Mesothelial cell of epicardium (in vitro differentiated cells): ENCODE measurements at regions not wholly inside any gene's neighbourhood (a gene's known extent, or its start where the extent isn't known, plus 50 kb on each side); places are given as distances from the start of the nearest gene placed in this dataset.
A peak's percentile ranks its signal among the peaks of the same experiment; 100 is the strongest.
"Not testable (repeated sequence)": the region's sequence is repeated elsewhere in the genome, so short reads cannot be mapped to it uniquely, and the experiment has no call there.

ENCODE experiments used
- DNase-seq, 2 experiments: peaks; one replicate each; pipeline ENCODE4 v3.0.0; 2021; ENCODE audit warnings: low spot score in 2 of 2; ENCODE audit not compliant: unreplicated experiment in 2 of 2
- H3K27ac Mint-ChIP-seq: 2 replicates; pipeline ENCODE4 v1.8.0; 2021; ENCODE audit warnings: mixed read lengths
- H3K27me3 Mint-ChIP-seq: 2 replicates; pipeline ENCODE4 v1.8.0; 2021; ENCODE audit warnings: low read depth, mixed read lengths
- H3K36me3 Mint-ChIP-seq: 2 replicates; pipeline ENCODE4 v1.8.0; 2021; ENCODE audit warnings: mixed read lengths
- H3K4me1 Mint-ChIP-seq: 2 replicates; pipeline ENCODE4 v1.8.0; 2021; ENCODE audit warnings: mixed read lengths
- H3K4me3 Mint-ChIP-seq: 2 replicates; pipeline ENCODE4 v1.8.0; 2021; ENCODE audit warnings: mild to moderate bottlenecking, moderate library complexity, mixed read lengths
- H3K9me3 Mint-ChIP-seq: 2 replicates; pipeline ENCODE4 v1.8.0; 2021; ENCODE audit warnings: mixed read lengths
- CTCF ChIP-seq: fragments of 200-600 bp; sonication (generic); IDR thresholded peaks from one replicate; pipeline ENCODE4 v1.5.0; 2021; ENCODE audit warnings: antibody characterized with exemption; ENCODE audit not compliant: unreplicated experiment

DNA sequence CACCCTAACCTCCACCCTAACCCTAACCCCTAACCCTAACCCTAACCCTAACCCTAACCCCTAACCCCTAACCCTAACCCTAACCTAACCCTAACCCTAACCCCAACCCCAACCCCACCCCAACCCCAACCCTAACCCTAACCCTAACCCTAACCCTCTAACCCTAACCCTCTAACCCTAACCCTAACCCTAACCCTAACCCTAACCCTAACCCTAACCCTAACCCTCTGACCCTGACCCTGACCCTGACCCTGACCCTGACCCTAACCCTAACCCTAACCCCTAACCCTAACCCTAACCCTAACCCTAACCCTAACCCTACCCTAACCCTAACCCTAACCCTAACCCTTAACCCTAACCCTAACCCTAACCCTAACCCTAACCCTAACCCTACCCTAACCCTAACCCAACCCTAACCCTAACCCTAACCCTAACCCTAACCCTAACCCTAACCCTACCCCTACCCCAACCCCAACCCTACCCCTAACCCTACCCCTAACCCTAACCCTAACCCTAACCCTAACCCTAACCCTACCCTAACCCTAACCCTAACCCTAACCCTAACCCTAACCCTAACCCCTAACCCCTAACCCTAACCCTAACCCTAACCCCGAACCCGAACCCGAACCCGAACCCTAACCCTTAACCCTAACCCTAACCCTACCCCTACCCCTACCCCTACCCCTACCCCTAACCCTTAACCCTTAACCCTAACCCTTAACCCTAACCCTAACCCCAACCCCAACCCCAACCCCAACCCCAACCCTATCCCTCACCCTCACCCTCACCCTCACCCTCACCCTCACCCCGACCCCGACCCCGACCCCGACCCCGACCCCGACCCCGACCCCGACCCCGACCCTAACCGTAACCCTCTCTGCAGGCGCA is 186.2 kb upstream of the CHL1 start:
- H3K4me1 Mint-ChIP-seq, DNase-seq, H3K9me3 Mint-ChIP-seq, H3K4me3 Mint-ChIP-seq, H3K36me3 Mint-ChIP-seq, H3K27ac Mint-ChIP-seq: not testable (repeated sequence)
- H3K27me3 Mint-ChIP-seq, result peaks cover 11% of the 10 kb centered on the region

- Mint-ChIP-seq H3K4me3 (peak overlapping the region; percentile 66), H3K9me3 (peaks cover 6% of the 10 kb centered on the region), H3K4me1 (peaks cover 1% of the 10 kb centered on the region), H3K27ac (peak overlapping the region; percentile 94), H3K36me3 (peaks cover 5% of the 10 kb centered on the region), H3K27me3 (peaks cover 12% of the 10 kb centered on the region)
- DNase-seq, result peak in 1 of 2 experiments; percentile 20
- no peak for TF ChIP-seq CTCF
Measured at GRCh38 chr3:11734-12133, 184.8 kb upstream of the CHL1 start.

GRCh38 chr3:14652-15051 is 181.9 kb upstream of the CHL1 start:
- peaks cover 6% of the 10 kb centered on the region for H3K9me3 Mint-ChIP-seq
- no peak for DNase-seq
- TF ChIP-seq CTCF, result no peak
- H3K36me3 Mint-ChIP-seq, result peaks cover 5% of the 10 kb centered on the region
- no peak overlapping the region for H3K27ac Mint-ChIP-seq
- H3K27me3 Mint-ChIP-seq, result peaks cover 16% of the 10 kb centered on the region
- H3K4me1 Mint-ChIP-seq, result peaks cover 1% of the 10 kb centered on the region
- H3K4me3 Mint-ChIP-seq, result no peak overlapping the region

GRCh38 chr3:16366-16765 is 180.2 kb upstream of the CHL1 start:
- H3K4me1 Mint-ChIP-seq, result peaks cover 1% of the 10 kb centered on the region
- peaks cover 6% of the 10 kb centered on the region for H3K9me3 Mint-ChIP-seq
- H3K27ac Mint-ChIP-seq, result no peak overlapping the region
- peaks cover 16% of the 10 kb centered on the region for H3K27me3 Mint-ChIP-seq
- no peak overlapping the region for H3K4me3 Mint-ChIP-seq
- TF ChIP-seq CTCF, result no peak
- no peak for DNase-seq
- peaks cover 5% of the 10 kb centered on the region for H3K36me3 Mint-ChIP-seq

DNA sequence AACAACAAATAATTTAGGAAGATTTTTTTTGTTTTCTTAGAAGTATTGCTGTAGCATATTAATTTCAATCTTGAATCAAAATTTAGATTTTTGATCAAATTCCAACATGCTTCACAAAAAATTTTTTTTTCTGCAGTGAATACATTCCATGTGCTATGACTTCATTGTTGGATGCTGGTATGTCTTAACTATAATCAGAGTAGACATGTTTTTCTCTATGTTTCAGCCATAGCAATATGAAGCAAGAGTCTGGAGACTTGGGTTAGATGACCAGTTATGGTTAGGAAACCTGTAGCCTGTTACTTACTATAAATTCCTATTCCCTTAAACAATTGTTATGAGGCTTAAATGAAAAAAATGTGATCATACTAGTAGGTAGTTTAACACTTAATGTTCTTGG is 176.1 kb upstream of the CHL1 start:
- Mint-ChIP-seq H3K27me3 (peaks cover 10% of the 10 kb centered on the region), H3K27ac (no peak overlapping the region), H3K9me3 (no peaks in the 10 kb centered on the region), H3K4me1 (no peaks in the 10 kb centered on the region), H3K4me3 (no peak overlapping the region), H3K36me3 (no peaks in the 10 kb centered on the region)
- DNase-seq, result no peak
- TF ChIP-seq CTCF, result no peak

DNA sequence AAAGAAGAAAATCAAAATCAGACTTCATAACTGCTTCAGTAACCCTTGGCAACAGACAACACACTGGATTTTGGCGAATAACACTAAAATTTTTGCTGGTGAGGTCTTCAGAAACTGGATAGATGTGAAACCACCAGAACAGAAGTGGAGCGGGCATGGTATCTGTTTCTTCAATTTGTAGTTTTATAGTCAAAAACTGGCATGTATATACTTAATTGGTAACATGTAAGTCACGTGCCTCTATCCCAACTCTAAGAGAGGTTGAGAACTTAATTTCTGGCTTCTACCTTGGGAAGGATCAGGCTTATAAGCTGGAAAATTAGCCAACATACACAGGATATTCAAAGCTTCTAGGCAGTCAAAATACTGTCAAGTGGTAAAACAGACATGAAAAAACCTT is 172.6 kb upstream of the CHL1 start:
- Mint-ChIP-seq H3K4me1 (no peaks in the 10 kb centered on the region), H3K27me3 (peaks cover 11% of the 10 kb centered on the region), H3K4me3 (no peak overlapping the region), H3K27ac (no peak overlapping the region), H3K9me3 (no peaks in the 10 kb centered on the region), H3K36me3 (no peaks in the 10 kb centered on the region)
- no peak for TF ChIP-seq CTCF
- DNase-seq, result no peak
